ENCODE measurements at regions not wholly inside any gene's neighbourhood (a gene's known extent, or its start where the extent isn't known, plus 50 kb on each side); places are given as distances from the start of the nearest gene placed in this dataset.

DNA sequence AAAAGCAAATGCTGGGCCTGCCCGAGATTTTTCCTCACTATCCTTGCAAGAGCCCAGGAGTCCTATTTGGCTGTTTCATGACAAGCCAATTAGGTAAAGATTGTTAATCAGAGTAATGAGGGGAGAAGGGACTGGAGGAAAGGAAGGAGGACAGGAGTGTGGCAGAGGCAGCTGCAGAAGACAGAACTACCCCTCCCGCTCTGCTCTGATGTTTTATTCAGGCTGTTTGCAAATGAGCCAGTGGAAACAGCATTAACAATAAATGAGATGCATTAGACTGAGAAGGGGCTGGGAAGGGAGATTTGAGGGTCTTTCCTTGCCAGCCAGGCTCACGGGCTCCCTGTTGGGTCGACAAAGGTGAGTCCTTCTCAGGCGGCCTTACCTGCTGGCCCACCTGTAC lies 421.0 kb upstream of the CCDC196 start:
- no peak overlapping the region for H3K27ac ChIP-seq
- no peak for TF ChIP-seq ZFX (IDR thresholded peaks at IDR 0.05)
- TF ChIP-seq, protein P1, sequence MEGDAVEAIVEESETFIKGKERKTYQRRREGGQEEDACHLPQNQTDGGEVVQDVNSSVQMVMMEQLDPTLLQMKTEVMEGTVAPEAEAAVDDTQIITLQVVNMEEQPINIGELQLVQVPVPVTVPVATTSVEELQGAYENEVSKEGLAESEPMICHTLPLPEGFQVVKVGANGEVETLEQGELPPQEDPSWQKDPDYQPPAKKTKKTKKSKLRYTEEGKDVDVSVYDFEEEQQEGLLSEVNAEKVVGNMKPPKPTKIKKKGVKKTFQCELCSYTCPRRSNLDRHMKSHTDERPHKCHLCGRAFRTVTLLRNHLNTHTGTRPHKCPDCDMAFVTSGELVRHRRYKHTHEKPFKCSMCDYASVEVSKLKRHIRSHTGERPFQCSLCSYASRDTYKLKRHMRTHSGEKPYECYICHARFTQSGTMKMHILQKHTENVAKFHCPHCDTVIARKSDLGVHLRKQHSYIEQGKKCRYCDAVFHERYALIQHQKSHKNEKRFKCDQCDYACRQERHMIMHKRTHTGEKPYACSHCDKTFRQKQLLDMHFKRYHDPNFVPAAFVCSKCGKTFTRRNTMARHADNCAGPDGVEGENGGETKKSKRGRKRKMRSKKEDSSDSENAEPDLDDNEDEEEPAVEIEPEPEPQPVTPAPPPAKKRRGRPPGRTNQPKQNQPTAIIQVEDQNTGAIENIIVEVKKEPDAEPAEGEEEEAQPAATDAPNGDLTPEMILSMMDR (conservative IDR thresholded peaks at IDR 0.05) = no peak

DNA sequence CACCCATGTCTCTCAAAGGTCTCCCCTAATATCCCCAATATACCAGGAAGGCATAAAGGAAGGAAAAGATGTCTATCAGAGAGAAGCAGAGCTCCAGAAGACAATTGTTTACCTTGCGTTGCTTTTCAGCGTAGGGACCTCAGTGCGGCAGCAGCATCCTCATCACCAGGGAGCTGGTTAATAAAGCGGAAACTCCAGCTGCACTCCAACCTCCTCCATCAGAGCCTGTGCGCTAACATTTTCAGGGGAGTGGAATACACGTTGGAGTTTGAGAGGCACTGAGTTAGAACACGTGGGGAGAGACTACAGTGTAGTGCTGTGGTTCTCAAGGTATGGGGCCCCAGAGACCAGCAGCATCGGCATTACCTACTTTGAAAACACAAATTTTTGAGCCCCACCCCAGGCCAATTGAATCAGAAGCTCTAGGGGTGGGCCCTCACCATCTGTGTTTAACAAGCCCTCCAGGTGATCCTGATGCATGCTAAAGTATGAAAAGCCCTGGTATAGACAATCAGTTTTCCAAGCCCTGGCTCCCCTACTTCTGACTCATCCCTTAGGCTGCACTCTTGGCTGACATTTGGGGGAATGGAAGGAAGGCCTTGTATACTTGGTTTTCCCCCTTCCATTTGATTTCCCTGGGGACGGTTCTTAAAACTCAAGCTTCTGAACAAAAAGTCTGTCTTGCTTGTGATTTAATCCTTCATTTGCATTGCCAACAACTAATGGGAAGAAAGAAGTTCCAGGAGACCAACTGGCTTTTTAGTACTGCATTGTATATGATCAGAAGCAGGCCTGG lies 419.0 kb upstream of the CCDC196 start:
- TF ChIP-seq, protein P1 (conservative IDR thresholded peaks at IDR 0.05) = no peak
- no peak for TF ChIP-seq ZFX (IDR thresholded peaks at IDR 0.05)
- no peak overlapping the region for H3K27ac ChIP-seq

DNA sequence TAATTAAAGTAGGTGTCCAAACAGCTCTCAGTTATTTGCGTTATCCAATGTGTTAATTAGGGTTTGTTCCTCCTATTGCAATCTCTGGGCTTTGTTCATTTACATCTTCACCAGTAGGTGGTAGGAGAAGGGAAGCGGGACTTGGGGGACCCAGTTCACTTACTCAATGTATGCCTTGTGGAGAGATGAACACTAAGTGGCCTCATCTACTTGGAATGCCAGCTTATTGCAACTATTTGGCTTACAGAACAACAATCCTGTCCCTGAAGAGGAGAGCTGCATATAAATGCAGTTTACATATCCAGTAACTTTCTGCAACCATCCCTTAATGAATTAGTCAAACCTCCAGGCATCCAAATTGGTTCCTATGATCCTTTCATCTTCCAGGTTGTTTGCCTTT lies 417.1 kb upstream of the CCDC196 start:
- no peak for TF ChIP-seq ZFX (IDR thresholded peaks at IDR 0.05)
- TF ChIP-seq, protein P1 (conservative IDR thresholded peaks at IDR 0.05) = no peak
- no peak overlapping the region for H3K27ac ChIP-seq

DNA sequence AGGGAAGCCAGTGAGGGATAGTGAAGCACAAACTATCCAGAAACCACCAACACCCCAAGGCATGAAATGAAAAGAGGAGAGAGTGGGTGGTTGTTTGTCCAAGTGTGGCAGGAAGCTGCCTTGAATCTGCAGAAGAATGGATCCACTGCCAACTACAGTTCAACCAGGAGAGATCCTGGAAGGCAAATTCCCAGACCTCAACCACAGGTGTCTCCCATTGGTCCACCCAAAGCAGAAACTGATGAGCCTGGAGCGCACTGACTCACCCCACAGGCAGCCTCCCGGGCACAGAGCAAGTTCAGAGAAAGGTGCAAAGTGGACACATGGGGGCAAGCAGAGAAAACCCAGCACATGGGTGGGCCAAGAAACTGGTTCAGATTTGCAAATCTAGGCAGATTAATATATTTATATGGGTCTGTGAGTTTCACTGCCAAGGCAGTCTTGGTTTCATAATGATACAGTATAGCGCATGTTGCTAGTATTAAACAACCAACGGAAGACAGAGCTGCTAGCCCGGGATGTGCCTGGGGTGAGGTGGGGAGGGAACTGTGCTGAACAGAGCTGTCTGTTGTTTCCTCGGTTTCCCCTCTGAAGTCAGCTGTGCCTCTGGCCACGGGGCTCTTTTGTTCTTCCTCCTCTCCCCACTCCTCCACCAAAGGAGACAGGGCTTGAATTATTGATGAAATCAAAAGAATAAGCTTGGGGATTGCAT lies 416.2 kb upstream of the CCDC196 start:
- no peak overlapping the region for H3K27ac ChIP-seq
- TF ChIP-seq ZFX (IDR thresholded peaks at IDR 0.05) = no peak
- TF ChIP-seq, protein P1 (conservative IDR thresholded peaks at IDR 0.05) = no peak

DNA sequence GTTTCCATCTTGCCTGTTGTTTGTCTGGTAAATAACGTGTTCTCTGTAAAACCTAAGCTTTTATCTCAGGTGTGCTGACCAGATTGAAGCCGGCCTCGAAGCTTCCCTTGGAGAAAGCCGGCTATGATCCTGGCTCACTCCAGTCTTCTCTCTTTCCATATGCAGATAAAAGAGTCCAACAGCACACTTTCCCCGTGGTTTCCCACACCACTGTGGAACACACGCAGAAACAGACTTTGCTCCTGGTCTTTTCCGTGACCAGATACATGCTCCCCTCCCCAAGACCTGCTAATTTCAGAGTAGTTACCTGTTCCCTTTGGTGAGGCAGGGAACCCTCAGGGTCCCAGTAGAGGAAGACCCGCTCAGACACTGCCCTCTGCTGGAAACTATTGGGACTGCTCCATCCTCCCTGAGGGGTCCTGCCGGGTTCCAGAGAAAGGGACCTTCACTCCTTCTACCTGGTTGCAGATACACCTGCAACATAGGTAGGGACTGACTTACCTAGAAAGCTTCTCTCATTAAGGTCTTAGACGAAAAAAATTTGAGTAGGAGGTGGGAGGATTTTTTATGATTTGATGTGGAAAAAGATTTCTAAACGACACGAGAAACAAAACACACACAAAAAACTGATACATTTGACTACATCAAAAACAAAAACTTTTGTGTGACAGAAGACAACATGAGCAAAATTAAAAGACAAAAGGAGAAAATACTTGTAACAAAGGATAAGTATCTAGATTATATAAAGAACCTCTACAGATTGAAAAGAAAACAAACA lies 415.4 kb upstream of the CCDC196 start:
- TF ChIP-seq, protein P1 (conservative IDR thresholded peaks at IDR 0.05) = peak; percentile 97
- no peak for TF ChIP-seq ZFX (IDR thresholded peaks at IDR 0.05)
- H3K27ac ChIP-seq = no peak overlapping the region

DNA sequence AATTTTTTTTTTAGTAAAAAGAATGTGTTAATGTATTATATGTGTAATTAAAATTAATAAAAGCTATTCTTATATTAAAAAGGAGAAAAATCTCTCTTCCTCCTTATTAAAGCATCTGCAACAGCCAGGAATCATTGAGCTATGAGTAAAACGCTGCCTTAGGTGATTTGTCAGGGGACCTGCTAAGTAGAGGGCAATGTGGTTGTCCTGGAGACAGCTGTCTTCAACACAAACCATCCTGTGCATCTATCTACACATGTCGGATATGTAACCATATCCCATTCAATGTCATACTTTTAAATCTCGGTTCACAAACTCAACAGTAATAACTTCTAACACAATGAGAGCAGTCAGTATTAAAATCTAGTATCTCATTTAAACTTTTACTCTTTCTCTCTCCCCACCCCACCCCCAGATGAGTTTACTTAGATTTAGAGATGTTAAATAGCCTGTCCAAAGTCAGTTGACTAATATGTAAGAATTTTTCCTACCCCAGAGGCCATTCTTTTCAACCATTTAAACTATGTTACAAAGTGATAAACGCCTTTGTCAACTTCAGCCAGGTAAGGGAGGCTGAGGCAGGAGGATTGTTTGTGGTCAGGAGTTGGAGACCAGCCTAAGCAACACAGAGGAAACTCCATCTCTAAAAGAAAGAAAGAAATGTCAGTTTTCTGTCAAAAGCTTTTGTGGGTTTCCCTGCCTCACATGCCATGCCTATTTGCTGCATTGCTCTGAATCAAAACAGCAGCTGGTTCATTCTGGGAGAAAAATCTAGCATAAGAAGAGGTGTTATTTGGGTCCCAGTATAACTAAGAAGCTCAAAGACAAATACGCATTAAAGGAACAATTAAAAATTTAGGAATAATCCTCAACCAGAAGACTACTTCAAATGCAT lies 413.7 kb upstream of the CCDC196 start:
- no peak for TF ChIP-seq ZFX (IDR thresholded peaks at IDR 0.05)
- TF ChIP-seq, protein P1 (conservative IDR thresholded peaks at IDR 0.05) = no peak
- no peak overlapping the region for H3K27ac ChIP-seq
